GM19452 (cell line): ENCODE measurements at regions not wholly inside any gene's neighbourhood (a gene's known extent, or its start where the extent isn't known, plus 50 kb on each side); places are given as distances from the start of the nearest gene placed in this dataset.
"Not testable (repeated sequence)": the region's sequence is repeated elsewhere in the genome, so short reads cannot be mapped to it uniquely, and the experiment has no call there.

ENCODE experiments used
- ATAC-seq: cut with Tn5 transposase; IDR thresholded peaks from one replicate; pipeline ENCODE4 v1.9.1; 2021; ENCODE audit not compliant: unreplicated experiment

GRCh38 chr11:87779276-87780067, 395.8 kb downstream of the RAB38 start:
- no peak for ATAC-seq

GRCh38 chr11:87778357-87778756, 396.9 kb downstream of the RAB38 start:
- ATAC-seq: no peak

GRCh38 chr11:87775036-87775435, 400.2 kb downstream of the RAB38 start:
- no peak for ATAC-seq

- ATAC-seq: no peak
These were observed 405.6 kb downstream of the RAB38 start for GRCh38 chr11:87769661-87770060.

GRCh38 chr11:87767615-87768014, 407.6 kb downstream of the RAB38 start:
- no peak for ATAC-seq

- ATAC-seq: not testable (repeated sequence)
These were observed 411.2 kb downstream of the RAB38 start for GRCh38 chr11:87764075-87764474.

- no peak for ATAC-seq
These were observed 420.6 kb downstream of the RAB38 start for GRCh38 chr11:87754685-87755084.

GRCh38 chr11:87753143-87753542, 422.1 kb downstream of the RAB38 start:
- no peak for ATAC-seq

- no peak for ATAC-seq
These were observed 432.2 kb downstream of the RAB38 start for GRCh38 chr11:87743007-87743406.

GRCh38 chr11:87740968-87741367, 434.3 kb downstream of the RAB38 start:
- ATAC-seq: no peak

GRCh38 chr11:87740451-87740850, 434.8 kb downstream of the RAB38 start:
- ATAC-seq: no peak

GRCh38 chr11:87739766-87740165, 435.5 kb downstream of the RAB38 start:
- ATAC-seq: no peak

- no peak for ATAC-seq
These were observed 436.0 kb downstream of the RAB38 start for GRCh38 chr11:87739261-87739660.

- ATAC-seq: no peak
These were observed 438.3 kb downstream of the RAB38 start for GRCh38 chr11:87736928-87737327.

- ATAC-seq: no peak
These were observed 448.7 kb downstream of the RAB38 start for GRCh38 chr11:87726506-87726905.

GRCh38 chr11:87724358-87724757, 450.9 kb downstream of the RAB38 start:
- ATAC-seq: no peak

GRCh38 chr11:87722756-87723565, 452.3 kb downstream of the RAB38 start:
- no peak for ATAC-seq

- ATAC-seq: no peak
These were observed 455.7 kb downstream of the RAB38 start for GRCh38 chr11:87719326-87720073.

GRCh38 chr11:87712802-87713202, 462.4 kb downstream of the RAB38 start:
- no peak for ATAC-seq

- ATAC-seq: no peak
These were observed 462.9 kb downstream of the RAB38 start for GRCh38 chr11:87712391-87712790.

GRCh38 chr11:87703589-87703988, 471.7 kb downstream of the RAB38 start:
- ATAC-seq: not testable (repeated sequence)
